DOHH2 (cell line): ENCODE measurements at regions not wholly inside any gene's neighbourhood (a gene's known extent, or its start where the extent isn't known, plus 50 kb on each side); places are given as distances from the start of the nearest gene placed in this dataset.

Experiments used
- EZH2phosphoT487 ChIP-seq: fragments of 200-600 bp; sonication (generic); IDR thresholded peaks from 2 replicates; pipeline ENCODE4 v1.6.1; 2017; ENCODE audit warnings: borderline replicate concordance, mild to moderate bottlenecking, antibody characterized with exemption, low read length, moderate library complexity, mixed read lengths
- TF ChIP-seq, protein P1 (sequence below): fragments of 200-600 bp; sonication (generic); IDR thresholded peaks from one replicate; pipeline ENCODE4 v1.5.1; 2014; ENCODE audit warnings: antibody characterized with exemption, mild to moderate bottlenecking, low read depth, low read length; ENCODE audit not compliant: poor library complexity, severe bottlenecking

GRCh38 chr9:100938507-100938906 is 90.0 kb upstream of the PLPPR1 start:
- TF ChIP-seq, protein P1, sequence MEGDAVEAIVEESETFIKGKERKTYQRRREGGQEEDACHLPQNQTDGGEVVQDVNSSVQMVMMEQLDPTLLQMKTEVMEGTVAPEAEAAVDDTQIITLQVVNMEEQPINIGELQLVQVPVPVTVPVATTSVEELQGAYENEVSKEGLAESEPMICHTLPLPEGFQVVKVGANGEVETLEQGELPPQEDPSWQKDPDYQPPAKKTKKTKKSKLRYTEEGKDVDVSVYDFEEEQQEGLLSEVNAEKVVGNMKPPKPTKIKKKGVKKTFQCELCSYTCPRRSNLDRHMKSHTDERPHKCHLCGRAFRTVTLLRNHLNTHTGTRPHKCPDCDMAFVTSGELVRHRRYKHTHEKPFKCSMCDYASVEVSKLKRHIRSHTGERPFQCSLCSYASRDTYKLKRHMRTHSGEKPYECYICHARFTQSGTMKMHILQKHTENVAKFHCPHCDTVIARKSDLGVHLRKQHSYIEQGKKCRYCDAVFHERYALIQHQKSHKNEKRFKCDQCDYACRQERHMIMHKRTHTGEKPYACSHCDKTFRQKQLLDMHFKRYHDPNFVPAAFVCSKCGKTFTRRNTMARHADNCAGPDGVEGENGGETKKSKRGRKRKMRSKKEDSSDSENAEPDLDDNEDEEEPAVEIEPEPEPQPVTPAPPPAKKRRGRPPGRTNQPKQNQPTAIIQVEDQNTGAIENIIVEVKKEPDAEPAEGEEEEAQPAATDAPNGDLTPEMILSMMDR: no peak
- no peak for TF ChIP-seq EZH2phosphoT487
